ENCODE measurements at regions not wholly inside any gene's neighbourhood (a gene's known extent, or its start where the extent isn't known, plus 50 kb on each side); places are given as distances from the start of the nearest gene placed in this dataset.

- no peak overlapping the region for H3K27ac ChIP-seq
- TF ChIP-seq CTCF (conservative IDR thresholded peaks at IDR 0.05): no peak
Observed at GRCh38 chr7:41295455-41295815, 407.5 kb downstream of the INHBA start.

DNA sequence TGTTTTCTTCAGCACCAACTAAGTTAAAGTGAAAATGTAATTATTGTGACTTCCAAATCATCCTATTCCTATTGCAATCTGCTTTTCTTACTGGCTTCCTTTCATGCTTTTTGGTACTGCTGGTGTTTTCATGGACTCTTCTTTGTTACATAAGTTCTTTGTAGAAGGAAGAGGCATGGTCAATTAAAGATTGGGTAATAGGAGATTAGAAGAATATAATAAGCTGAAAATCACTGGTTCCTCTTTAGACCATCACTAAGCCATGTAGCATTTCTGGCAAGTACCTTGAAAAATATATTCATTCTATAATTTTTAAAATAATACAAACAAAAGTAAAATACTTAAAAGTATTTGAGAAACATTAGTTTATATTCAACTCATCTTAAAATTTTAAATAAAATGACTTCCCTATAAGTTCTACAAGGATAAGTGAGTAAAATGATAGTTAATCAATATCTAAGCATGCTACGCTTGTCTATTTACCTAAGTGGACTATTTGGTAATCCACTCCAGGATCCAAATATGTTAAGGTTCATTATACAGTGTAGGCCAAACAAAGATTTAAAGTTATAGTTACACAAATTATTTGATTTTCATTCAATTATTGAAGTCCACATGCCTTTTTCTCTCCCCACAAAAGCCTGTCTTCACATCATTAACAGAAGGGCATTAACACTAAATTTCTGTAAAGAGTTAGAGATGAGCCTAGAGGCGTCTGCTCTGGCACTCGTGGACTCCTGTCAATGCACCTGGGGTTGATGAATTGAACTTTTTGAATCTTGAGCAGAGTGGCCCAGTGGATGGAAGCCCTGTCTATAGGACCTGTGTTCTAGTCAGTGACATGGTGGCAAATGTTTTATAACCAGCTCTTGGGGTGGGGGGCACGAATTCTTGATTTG, 408.1 kb downstream of the INHBA start:
- H3K27ac ChIP-seq: no peak overlapping the region
- no peak for TF ChIP-seq CTCF (conservative IDR thresholded peaks at IDR 0.05)

- TF ChIP-seq CTCF (conservative IDR thresholded peaks at IDR 0.05): no peak
Observed at GRCh38 chr7:41292487-41292886, 410.4 kb downstream of the INHBA start.

DNA sequence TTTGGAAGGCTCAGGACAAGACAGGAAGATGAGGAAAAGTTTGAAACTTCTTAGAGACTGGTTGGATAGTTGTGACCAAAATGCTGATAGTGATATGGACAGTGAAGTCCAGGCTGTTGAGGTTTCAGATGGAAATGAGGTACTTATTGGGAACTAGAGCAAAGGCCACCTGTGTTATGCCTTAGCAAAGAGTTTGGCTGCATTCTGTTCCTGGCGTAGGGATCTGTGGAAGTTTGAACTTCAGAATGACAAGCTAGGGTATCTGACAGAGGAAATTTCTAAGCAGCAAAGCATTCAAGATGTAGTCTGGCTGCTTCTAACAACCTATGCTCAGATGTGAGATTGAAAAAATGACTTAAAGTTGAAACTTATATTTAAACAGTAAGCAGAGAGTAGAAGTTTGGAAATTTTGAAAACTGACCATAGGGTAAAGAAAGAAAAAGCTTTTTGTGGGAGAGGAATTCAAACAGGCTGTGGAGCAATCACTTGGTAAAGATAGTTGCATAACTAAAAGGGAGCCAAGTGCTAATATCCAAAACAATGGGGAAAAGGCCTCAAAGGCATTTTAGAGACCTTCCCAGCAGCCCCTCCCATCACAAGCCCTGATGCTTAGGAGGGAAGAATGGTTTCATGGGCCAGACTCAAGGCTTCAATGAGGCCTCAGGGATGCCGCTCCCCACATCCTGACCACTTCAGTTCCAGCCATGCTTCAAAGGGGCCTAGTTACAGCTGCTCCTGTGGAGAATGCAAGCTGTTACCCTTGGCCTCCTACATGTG, 415.1 kb downstream of the INHBA start:
- no peak overlapping the region for H3K27ac ChIP-seq
- no peak for TF ChIP-seq CTCF (conservative IDR thresholded peaks at IDR 0.05)

More at GRCh38 chr7:41292487-41292886, 410.4 kb downstream of the INHBA start:
- H3K27ac ChIP-seq: no peak overlapping the region

DNA sequence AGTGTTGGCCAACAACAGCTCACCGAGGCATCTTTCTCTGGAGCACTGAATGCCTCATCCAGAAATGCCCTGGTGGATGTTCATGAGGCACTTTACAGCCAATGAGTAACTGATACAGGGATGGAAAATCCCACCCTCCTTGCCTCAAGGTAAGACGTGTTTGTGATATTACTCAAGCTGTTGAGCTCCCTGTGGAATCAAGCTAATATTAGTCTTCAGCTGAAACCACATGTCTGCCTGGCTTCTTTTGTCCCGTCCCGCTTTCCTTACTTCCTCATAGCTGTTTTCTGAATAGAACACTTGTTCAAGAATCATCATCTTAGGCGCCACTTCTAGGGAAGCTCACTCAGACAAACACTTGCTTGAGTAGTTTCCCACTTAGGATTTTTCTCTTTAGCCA, 422.4 kb downstream of the INHBA start:
- no peak for TF ChIP-seq CTCF (conservative IDR thresholded peaks at IDR 0.05)

GRCh38 chr7:41277561-41277960, 425.3 kb downstream of the INHBA start:
- TF ChIP-seq CTCF (conservative IDR thresholded peaks at IDR 0.05): no peak
- H3K27ac ChIP-seq: no peak overlapping the region

More for the DNA sequence above, 422.4 kb downstream of the INHBA start:
- H3K27ac ChIP-seq: no peak overlapping the region

- TF ChIP-seq CTCF (conservative IDR thresholded peaks at IDR 0.05): no peak
- no peak overlapping the region for H3K27ac ChIP-seq
Observed at GRCh38 chr7:41275255-41275654, 427.6 kb downstream of the INHBA start.
